GM19238 (cell line): ENCODE measurements at regions not wholly inside any gene's neighbourhood (a gene's known extent, or its start where the extent isn't known, plus 50 kb on each side); places are given as distances from the start of the nearest gene placed in this dataset.
"Not testable (repeated sequence)": the region's sequence is repeated elsewhere in the genome, so short reads cannot be mapped to it uniquely, and the experiment has no call there.

Experiments
- DNase-seq: peaks from one replicate; pipeline ENCODE4 v3.0.0; 2011; ENCODE audit warnings: low spot score; ENCODE audit not compliant: insufficient read length

DNA sequence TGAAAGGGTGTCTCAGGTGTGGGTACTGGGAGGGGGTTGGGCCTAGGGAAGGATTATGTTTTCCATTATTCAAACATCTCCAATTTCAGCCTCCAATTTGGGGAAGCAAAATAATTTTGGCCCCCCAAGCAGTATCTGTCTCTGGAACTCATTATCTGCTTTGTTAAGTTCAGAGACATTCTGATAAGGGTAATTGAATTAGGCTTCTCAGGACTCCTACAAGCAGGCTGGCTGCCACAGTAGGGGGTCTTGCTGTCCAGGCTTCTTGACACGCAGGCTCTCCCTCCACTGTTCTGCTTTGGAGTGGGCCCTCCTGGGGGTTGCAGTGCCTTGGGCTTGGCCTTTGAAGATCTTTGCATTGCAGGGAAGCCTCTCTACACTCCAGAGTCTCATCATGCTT is 108.1 kb upstream of the SIX2 start:
- DNase-seq = no peak

DNA sequence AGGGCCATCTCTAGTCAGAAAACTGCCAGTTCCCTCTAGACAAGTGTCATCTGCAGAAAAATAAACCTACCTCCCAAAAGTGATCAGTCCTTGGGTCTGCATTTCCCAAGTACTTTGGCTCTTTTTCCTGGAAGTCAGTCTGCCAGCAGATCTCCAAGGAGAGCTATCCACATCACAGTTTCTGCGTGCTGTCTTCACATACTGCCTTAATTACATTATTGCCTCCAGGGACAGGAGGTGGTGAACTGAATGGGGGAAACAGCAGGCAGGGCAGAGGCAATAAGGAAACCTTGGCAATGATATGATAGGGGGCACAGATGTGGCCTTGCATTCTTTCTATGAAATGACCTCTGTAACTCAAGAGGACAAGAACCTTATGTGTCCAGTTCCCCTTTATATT is 105.9 kb upstream of the SIX2 start:
- no peak for DNase-seq

DNA sequence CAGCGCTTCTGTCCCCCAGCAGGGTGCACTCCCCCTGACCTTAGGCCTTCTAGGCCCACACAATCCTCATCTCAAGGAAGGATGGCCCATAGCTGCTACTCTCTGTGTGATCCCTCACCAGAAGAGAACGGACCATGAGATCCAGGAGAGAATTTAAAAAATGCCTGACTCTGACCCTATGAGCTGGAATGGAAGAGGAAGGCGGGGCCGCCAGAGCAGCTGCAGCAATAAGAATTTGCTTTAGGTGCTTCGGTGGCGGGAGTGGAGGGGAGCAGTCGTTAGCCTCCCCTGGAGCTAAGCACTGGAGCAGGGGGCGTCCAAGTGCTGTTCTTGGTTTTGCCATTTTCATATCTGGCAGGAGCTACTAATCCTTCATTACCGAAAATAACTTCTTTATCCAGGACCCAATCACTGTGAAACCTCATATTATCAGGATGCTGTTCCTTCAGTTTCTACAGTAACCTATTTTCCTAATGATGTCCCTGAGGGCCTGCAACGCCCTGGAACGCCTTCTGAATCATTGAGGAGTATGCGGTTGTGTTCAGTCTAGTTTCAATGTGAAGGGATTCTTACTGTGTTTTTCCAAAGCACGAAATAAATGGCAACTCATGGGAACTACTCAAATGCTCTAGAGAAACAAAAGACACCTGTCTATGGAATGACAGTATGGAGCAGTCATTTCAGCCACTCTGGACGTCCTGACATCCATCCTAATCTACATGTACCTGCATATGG is 105.1 kb upstream of the SIX2 start:
- DNase-seq = no peak

DNA sequence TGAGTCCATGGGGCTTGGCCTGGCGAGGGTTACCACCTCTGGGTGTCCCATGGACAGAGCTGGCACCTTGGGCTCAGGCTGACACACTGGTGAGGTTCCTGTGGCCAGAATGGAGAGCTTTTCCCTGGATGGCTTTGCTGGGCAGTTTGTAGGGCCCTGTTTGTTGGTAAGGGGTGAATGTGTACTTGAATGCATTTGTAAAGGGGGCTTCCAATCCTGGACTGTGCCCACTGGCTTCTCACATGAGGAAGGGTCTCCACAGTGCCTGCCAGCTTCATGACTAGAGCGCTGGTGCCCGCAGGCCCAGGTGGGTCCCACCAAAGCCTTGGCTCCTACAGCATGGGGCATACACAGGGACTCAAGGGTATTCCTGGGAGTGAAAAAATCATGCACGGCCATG is 103.5 kb upstream of the SIX2 start:
- DNase-seq = no peak

DNA sequence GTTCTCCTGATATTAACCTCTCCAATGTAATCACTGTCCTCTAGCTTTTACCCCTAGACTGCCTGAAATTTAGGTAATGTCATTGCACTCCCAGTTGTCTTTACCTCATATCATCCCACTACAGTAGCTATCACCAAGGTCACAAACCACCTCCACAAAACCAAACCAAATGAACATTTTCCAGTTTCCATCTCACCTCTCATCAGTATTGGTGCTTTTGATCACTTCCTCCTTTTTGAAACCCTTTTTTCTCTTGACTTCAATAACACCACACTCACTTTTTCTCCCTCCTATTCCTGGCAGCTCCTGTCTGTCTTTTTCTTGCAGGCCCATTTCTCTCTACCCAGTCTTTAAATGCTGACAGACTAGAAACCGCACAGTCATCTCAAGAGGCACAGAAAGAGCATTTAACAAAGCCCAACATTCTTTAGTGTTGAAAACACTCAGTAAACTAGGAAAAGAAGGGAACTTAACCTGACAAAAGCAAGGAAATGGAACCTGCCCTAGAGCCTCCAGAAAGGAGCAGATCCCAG is 95.9 kb upstream of the SIX2 start:
- no peak for DNase-seq

DNA sequence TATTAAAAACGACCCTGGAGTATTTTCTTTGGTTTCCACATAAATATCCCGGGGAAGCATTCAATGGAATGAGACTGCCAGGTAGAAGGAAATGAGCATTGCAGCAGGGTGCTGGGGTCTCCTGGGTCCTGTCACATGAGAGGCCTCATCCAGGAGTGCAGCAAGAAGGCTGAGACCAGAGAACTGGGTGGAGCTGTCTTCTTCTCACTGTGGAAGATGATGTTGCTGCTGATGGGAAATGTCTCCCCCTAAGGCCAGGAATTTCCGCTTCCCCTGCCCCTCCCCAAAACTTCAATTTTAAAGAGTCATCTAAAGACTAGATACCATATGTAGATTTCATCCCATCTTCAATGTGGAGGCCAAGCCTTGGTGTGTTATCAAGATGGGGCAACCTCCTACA is 95.2 kb upstream of the SIX2 start:
- no peak for DNase-seq

DNA sequence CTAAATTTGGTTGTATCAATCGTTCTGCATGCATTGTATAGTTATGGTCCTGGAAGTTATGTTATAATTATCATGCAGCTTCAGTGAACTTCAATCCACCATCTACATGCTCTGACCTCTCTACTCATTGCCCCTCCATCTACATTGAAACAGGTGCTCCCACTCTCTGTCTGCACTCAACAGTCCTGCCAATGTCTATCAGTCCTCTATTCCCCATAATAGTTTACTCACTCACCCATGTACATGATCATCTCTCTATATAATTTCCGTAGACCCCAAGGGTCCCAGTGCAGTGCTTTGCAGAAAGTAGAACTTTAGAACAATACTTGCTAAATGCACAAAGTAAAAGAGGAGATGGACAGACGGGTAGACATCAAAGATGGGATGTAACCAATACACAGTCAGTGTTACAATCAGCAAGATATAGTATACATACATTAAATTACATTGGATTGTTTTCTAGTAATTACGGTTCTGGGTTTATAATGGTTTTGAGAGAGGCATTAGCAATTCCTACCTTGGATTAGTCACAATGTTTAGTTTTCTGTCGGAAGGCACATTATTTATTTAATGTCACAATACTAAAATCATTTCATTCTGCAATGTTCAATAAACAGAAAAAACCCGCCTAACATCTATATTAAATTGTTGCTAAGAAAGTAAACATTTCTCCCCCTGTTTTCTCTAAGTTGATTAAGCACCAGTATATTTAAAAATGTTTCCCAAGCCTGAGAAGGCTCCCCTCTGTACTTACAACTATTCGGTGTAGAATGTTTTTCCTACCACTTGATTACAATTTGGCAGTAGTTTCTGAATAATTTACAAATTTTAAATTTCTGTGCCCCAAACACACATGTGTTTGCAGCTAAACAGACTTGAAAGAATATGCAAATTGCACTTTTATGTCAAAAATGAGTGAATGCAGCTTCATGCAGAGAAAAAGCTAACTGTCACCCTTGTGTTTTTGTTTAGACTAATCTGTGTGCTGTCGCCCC is 94.4 kb upstream of the SIX2 start:
- DNase-seq = no peak

DNA sequence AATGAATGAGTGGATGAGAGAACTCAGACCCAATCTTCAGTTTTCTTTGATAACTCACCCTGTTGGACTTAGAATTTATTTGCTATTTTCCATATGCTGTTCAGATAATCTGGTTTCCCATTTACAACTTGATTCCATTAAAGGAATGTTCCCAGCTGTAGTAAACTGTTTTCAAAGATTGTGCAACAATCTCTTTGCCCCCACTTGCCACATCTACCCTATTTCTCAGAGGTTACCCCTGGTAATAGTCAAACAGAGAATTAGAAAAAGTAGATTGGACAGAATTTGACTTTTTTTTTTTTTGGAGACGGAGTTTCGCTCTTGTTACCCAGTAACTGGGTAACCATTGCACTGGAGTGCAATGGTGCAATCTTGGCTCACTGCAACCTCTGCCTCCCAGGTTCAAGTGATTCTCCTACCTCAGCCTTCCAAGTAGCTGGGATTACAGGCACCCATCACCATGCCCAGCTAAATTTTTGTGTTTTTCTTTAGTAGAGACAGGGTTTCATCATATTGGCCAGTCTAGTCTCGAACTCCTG is 93.4 kb upstream of the SIX2 start:
- no peak for DNase-seq

DNA sequence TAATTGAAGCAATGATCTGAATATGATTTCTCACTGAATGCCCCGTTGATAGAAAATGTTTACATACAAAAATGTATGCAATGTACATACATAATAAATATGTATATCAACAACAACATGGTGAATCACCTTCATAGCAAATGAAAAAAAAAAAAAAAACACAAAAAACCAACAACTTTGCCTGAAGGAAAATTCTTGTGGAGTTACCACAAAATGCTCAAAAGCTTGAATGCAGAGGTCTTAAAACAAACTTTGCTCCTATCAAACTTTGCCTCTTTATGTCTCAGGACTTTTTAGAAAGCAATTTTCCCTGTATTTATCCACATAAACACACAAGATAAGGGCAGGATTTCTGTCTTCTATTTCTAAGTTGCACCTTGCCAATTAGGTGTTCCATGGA is 92.9 kb upstream of the SIX2 start:
- no peak for DNase-seq

DNA sequence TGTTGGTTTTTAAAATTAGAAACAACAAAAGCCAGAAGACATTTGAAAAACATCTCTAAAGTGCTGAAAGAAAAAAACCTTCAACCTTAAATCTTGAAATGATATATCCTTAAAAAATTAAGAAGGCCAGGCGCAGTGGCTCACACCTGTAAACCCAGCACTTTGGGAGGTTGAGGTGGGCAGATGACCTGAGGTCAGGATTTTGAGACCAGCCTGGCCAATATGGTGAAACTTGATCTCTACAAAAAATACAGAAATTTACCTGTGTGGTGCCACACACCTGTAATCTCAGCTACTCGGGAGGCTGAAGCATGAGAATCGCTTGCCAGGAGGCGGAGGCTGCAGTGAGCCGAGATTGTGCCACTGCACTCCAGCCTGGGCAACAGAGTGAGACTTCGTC is 87.7 kb upstream of the SIX2 start:
- DNase-seq = no peak

DNA sequence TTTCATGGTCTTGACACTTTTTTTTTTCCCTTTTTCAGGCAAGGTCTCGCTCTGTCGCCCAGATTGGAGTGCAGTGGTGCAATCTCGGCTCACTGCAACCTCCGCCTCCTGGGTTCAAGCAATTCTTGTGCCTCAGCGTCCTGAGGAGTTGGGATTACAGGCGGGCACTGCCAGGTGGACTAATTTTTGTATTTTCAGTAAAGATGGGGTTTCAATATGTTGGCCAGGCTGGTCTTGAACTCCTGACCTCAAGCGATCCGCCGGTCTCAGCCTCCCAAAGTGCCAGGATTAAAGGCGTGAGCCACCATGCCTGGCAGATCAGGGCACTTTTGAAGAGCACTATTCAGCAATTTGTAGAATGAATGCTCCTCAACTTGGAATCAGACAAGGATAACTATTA is 86.8 kb upstream of the SIX2 start:
- not testable (repeated sequence) for DNase-seq

DNA sequence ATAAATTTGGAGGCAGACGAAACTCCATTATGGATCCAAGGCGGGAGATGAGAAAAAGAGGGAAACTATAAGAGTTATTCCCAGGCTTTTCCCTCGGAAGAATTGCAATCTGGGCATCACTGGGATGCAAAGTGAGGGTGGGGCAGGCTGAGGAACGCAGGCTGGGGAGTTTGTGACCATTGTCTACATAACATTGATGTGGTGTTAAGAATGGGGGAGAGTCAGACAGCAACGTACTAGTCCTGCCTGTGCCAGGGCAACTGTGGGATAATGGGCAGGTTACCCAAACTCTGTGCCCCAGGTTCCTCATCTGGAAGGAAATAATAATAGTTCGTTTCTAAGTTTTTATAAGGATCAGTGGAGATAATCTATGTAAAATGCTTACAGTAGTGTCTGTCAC is 84.4 kb upstream of the SIX2 start:
- no peak for DNase-seq

DNA sequence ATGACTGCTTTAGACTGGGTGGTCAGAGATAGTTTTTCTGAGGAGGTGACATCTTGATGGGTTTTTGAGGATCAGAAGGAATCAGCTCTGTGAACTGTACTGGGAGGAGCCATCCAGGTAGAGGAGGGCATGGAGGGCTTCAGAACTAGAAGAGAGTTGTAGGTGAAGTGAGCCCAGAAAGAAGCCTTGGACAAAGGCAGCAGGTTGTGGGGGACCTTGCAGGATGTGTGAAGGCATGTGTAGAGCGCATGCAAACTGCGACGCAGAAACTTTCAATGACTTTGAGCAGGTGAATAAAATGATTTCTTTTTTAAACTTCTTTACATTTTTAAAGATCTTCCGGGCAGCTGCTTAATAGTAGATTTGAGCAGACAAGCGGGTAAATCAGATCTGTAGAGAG is 83.9 kb upstream of the SIX2 start:
- no peak for DNase-seq

DNA sequence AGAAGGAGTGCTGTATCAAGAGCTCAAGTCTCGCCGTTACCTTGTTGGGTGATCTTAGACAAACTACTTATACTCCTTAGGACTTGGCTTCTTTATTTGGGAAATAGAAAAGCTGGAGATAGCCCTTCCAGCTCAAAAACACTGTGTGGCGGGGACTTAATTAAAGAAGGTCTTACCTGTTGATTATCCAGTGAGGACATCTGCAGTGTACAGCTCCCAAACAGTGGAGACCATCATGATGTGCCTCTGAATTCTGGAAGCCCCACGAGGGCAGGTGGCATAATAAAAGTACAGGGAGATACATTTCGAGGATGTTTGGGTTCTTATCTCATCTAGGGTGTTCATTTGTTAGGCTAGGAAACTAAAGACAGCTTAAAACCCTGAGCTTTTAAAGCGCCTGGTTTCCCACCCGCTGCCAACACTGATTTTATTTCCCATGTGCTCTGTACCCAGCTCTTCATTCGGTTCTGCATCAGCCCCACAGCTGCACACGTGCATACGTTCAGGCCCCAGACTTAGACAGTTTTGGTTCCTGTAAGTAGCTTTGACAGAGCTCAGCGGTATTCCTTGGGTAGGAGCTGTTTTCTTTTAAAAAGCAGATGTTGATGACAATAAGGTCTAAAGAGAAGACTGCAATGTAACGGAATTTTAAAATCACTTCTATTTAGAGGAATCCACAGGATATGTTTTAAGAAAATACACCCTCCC is 80.5 kb upstream of the SIX2 start:
- no peak for DNase-seq

DNA sequence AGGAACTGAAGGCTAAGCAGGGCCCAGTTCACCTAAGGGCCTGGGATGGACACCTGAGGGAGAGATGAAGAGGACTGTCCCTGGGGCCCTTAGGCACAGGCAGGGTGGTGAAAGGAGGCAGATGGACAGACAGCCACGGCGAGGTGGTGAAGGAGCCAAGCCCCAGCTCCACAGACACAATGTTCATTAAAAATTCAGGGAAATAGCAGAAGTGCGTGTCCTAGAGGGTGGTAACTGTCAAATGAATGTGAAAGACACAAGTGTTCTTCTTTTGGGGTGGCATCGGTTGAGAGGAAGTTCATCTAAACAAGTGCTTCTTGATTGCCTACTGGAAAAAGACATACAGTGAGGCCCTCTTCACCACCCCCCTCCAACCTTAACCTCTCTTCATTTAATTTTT is 76.2 kb upstream of the SIX2 start:
- DNase-seq = no peak

DNA sequence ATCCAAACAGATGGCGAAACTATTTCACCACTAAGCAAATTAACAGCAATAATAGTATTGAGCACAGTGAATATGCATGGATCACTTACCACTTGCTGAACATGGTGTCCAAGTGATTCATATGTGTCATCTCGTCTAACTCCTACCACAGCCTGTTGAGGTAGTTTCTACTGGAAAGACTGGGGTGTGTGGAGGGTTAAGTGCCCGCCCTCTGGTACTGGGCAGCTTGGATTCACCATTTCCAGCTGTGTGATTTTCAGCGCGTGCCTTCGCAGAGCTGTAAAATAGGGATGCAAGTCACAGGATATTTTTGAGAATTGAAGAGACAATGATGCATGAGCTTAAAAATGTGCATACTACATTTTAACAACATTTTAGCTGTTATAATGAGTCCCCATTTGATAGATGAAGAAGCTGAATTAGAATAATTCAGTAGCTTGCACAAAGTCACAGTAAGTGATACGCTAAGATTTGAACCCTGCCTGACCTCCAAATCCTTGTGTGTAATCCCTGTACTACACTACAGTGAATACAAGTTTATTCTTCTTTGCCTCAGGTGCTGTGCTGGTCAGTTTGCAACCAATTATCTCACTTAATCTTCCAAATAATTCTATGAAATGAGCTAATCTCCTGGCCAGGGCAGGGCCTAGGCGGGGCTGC is 75.2 kb upstream of the SIX2 start:
- no peak for DNase-seq

DNA sequence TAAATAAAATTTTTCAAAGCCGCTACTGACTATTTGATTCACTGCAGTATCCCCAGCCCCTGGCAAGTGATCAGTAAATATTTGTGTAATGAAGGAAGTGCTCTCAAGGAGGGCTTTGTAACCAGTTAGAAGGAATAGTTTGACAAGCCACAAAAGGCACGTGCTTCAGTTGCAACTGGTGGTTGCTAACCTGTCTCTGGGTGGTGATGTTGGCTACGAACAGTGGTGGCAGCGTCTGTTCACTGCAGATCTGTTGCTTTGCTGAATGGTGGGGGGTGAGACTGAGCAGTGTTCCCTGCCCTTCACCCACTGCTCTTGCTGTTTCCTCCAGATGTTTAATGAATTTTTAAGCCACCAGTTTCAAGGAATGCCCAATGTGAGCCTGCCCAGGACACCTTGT is 73.9 kb upstream of the SIX2 start:
- DNase-seq = no peak

DNA sequence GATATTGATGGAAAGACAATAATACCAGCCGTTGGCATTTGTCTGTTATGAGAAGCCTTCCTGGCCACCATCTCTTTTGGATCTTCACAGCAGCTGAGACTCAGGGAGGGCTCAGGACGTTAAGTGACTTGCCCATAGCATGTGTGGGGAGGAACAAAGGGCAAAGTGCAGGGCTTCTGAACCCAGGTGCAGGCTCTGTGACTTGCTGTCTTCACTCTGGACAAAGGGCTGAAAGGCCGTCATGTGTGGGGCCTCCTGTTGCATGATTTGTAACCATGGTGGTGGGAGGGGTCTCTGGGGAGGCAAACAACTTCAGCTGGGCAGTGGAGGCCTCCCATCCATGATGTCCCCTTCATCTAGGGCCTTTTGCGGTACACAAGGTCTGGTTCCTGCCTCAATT is 65.5 kb upstream of the SIX2 start:
- DNase-seq = no peak

DNA sequence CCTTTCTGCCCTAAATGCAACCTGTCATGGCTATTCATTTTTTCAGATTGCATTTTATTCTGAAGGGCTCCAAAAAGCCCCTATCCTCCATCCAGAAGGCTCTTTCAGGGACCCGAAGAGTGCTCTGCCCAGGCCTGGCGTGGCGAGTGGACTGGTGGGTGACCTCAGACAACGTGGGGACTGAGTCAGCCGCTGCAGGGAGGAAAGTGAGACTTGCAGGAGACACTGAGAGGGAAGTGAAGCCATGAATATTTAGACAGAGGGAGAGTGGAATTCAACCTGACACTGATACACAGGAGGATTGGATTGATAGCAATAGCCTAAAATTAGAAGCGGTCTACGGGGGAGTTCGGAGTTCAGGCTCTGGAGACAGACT is 63.6 kb upstream of the SIX2 start:
- DNase-seq = no peak

DNA sequence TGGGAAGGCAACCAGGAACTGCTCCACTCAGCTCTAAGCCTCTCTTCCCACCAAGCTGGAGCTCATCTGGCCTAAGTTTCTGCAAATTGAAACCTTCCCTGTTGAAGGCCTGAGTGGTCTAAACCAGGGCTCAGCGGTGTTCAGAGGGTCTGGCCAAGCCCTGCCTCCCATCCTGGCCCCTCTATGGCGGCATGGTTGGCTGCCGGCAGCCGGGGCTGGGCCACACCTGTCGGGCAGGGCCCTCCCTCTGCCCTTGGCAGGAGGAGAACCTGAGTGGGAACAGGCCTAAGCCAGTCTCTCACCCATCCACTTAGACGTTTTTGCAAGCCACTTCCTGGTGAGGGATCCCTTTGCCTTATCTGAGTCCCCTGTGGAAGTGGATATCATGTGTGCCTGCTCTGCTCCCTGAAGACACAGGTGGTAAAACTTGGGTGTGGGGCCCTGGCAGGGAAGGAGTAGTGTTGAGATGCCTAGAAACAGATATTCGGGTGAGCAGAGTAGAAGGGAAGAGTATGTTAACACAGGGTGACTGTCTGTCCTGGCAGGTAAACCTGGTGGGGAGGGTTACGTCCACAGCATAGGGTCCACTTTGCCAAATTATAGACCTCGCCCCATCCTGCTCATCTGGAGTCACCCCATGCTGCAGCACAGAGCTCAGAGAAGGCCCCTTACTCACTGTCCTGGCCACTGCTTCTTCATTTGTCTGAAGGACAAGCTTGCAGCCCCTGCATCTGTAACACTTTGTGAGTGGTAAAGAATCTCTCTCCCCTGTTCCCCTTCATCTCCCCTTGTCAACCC is 63.0 kb upstream of the SIX2 start:
- DNase-seq = no peak
